DND-41 (cell line): ENCODE measurements at regions not wholly inside any gene's neighbourhood (a gene's known extent, or its start where the extent isn't known, plus 50 kb on each side); places are given as distances from the start of the nearest gene placed in this dataset.

ENCODE experiments used
- ATAC-seq: fragments of 200-7000 bp; cut with Tn5 transposase; 3 replicates; pipeline ENCODE4 v1.9.1; 2021; ENCODE audit warnings: low read depth; ENCODE audit not compliant: insufficient read depth
- DNase-seq: peaks from one replicate; pipeline ENCODE4 v3.0.0-alpha.2; 2020
- H2AFZ ChIP-seq: 2 replicates; pipeline ENCODE4 v1.6.0; 2012; ENCODE audit warnings: low read depth, low read length
- H3K27ac ChIP-seq: 2 replicates; pipeline ENCODE4 v1.5.1; 2012; ENCODE audit warnings: low read length, inconsistent platforms
- H3K27me3 ChIP-seq: fragments of 200-600 bp; sonication (generic); 2 replicates; pipeline ENCODE4 v1.6.0; 2012; ENCODE audit warnings: low read length, mild to moderate bottlenecking, inconsistent platforms; ENCODE audit not compliant: insufficient read depth, poor library complexity
- H3K36me3 ChIP-seq: 2 replicates; pipeline ENCODE4 v1.5.1; 2012; ENCODE audit warnings: low read length, inconsistent platforms; ENCODE audit not compliant: insufficient read depth
- H3K4me1 ChIP-seq: 2 replicates; pipeline ENCODE4 v1.5.1; 2012; ENCODE audit warnings: mild to moderate bottlenecking, low read length; ENCODE audit not compliant: insufficient read depth
- H3K4me2 ChIP-seq: 2 replicates; pipeline ENCODE4 v1.6.0; 2012; ENCODE audit warnings: mild to moderate bottlenecking, moderate library complexity, low read length, inconsistent platforms; ENCODE audit not compliant: insufficient read depth
- H3K4me3 ChIP-seq, 2 experiments: fragments of 200-600 bp in 1 of 2; shearing (Covaris generic) in 1 of 2; 2 replicates each; pipeline ENCODE4 v1.5.1; 2012 to 2016; ENCODE audit warnings: inconsistent platforms in 2 of 2, low read length in 2 of 2, mild to moderate bottlenecking in 2 of 2, low read depth in 1 of 2, moderate library complexity in 1 of 2
- H3K79me2 ChIP-seq: 2 replicates; pipeline ENCODE4 v1.6.0; 2012; ENCODE audit warnings: low read length, inconsistent platforms; ENCODE audit not compliant: insufficient read depth
- H3K9ac ChIP-seq: 2 replicates; pipeline ENCODE4 v1.6.0; 2012; ENCODE audit warnings: low read depth, mild to moderate bottlenecking, inconsistent platforms, low read length, moderate library complexity
- H3K9me3 ChIP-seq: 2 replicates; pipeline ENCODE4 v1.5.1; 2012; ENCODE audit warnings: low read length, moderate library complexity, mild to moderate bottlenecking, inconsistent platforms; ENCODE audit not compliant: insufficient read depth, severe bottlenecking
- H4K20me1 ChIP-seq: 2 replicates; pipeline ENCODE4 v1.6.0; 2012; ENCODE audit warnings: low read length; ENCODE audit not compliant: insufficient read depth
- EZH2 ChIP-seq: IDR thresholded peaks from 3 replicates; pipeline ENCODE4 v1.6.1; 2012; ENCODE audit warnings: borderline replicate concordance, low read depth, mild to moderate bottlenecking, moderate library complexity, low read length, inconsistent platforms; ENCODE audit not compliant: severe bottlenecking
- TF ChIP-seq, protein P1 (sequence below): IDR thresholded peaks from 2 replicates; pipeline ENCODE4 v1.5.1; 2012; ENCODE audit warnings: borderline replicate concordance, low read length, moderate library complexity, mild to moderate bottlenecking; ENCODE audit not compliant: poor library complexity, severe bottlenecking; ENCODE audit errors: extremely low read depth

GRCh38 chr1:11365744-11366387 lies 92.9 kb downstream of the UBIAD1 start:
- H3K36me3 ChIP-seq, result no peaks in the 10 kb centered on the region
- no peaks in the 10 kb centered on the region for H4K20me1 ChIP-seq
- no peak overlapping the region for H3K4me3 ChIP-seq
- no peak overlapping the region for H3K4me2 ChIP-seq
- ATAC-seq, result no peak
- DNase-seq, result no peak
- no peak overlapping the region for H2AFZ ChIP-seq
- no peaks in the 10 kb centered on the region for H3K79me2 ChIP-seq
- H3K9me3 ChIP-seq, result no peaks in the 10 kb centered on the region
- H3K27ac ChIP-seq, result no peak overlapping the region
- H3K9ac ChIP-seq, result no peak overlapping the region
- no peak for TF ChIP-seq EZH2
- TF ChIP-seq, protein P1, sequence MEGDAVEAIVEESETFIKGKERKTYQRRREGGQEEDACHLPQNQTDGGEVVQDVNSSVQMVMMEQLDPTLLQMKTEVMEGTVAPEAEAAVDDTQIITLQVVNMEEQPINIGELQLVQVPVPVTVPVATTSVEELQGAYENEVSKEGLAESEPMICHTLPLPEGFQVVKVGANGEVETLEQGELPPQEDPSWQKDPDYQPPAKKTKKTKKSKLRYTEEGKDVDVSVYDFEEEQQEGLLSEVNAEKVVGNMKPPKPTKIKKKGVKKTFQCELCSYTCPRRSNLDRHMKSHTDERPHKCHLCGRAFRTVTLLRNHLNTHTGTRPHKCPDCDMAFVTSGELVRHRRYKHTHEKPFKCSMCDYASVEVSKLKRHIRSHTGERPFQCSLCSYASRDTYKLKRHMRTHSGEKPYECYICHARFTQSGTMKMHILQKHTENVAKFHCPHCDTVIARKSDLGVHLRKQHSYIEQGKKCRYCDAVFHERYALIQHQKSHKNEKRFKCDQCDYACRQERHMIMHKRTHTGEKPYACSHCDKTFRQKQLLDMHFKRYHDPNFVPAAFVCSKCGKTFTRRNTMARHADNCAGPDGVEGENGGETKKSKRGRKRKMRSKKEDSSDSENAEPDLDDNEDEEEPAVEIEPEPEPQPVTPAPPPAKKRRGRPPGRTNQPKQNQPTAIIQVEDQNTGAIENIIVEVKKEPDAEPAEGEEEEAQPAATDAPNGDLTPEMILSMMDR, result no peak
- no peaks in the 10 kb centered on the region for H3K27me3 ChIP-seq
- H3K4me1 ChIP-seq, result no peaks in the 10 kb centered on the region

DNA sequence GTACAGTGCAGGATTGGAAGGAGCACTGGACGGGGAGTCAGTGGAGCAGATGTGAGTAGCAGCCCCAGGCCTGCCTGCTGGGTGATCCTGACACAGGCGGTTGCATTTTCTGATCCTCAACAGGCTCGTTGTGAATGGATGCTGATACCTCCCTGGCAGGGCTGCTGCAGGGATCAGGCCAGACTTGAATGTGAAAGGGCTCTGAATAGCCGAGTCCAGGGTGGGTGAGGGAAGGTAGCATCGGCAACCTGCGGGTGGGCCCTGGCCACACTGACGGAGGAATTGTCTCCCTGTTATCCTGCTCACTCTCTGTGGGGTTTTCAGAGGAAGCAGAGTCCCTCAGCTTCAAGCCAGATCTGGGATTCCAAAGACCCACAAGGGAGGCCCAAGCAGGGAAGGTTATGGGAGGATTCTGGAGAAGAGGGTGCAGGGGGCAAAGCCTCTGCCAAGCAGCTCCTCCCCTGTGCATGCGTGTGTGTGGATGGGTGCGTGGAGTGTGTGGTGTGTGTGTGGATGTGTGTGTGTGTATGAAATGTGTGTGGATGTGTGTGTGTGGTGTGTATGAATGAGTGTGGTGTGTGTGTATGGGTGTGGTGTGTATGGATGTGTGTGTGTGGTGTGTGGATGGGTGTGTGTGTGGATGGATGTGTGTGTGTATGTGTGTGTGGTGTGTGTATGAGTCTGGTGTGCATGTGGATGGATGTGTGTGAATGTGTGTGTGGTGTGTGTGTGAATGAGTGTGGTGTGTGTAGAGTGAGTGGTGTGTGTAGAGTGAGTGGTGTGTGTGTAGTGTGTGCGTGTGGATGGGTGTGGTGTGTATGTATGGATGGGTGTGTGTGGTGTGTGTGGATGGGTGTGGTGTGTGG lies 100.3 kb downstream of the UBIAD1 start:
- Histone ChIP-seq H3K36me3 (no peaks in the 10 kb centered on the region), H3K9ac (no peak overlapping the region), H3K4me3 (no peak overlapping the region), H3K79me2 (no peaks in the 10 kb centered on the region), H3K9me3 (no peaks in the 10 kb centered on the region), H4K20me1 (peaks cover 5% of the 10 kb centered on the region; the same call in 1 of the 2 replicates), H2AFZ (no peak overlapping the region), H3K4me1 (no peaks in the 10 kb centered on the region), H3K27ac (no peak overlapping the region), H3K4me2 (no peak overlapping the region), H3K27me3 (no peaks in the 10 kb centered on the region)
- DNase-seq (no peak), ATAC-seq (no peak)
- no peak for TF ChIP-seq EZH2
- TF ChIP-seq, protein P1, result no peak

- H3K9me3 ChIP-seq, result no peaks in the 10 kb centered on the region
- TF ChIP-seq EZH2, result no peak
- TF ChIP-seq, protein P1, result no peak
- no peaks in the 10 kb centered on the region for H3K36me3 ChIP-seq
- no peak overlapping the region for H2AFZ ChIP-seq
- H3K4me2 ChIP-seq, result no peak overlapping the region
- H4K20me1 ChIP-seq, result peaks cover 5% of the 10 kb centered on the region; the same call in 1 of the 2 replicates
- H3K9ac ChIP-seq, result no peak overlapping the region
- DNase-seq (peak; percentile 22), ATAC-seq (peak; percentile 55; the same call in 1 of the 3 replicates)
- H3K4me3 ChIP-seq, result no peak overlapping the region
- H3K4me1 ChIP-seq, result no peaks in the 10 kb centered on the region
- H3K27me3 ChIP-seq, result no peaks in the 10 kb centered on the region
- no peaks in the 10 kb centered on the region for H3K79me2 ChIP-seq
- H3K27ac ChIP-seq, result no peak overlapping the region
Measured at GRCh38 chr1:11373895-11374747, 101.1 kb downstream of the UBIAD1 start.
